Aorta (tissue), 5 donors: ENCODE measurements at regions not wholly inside any gene's neighbourhood (a gene's known extent, or its start where the extent isn't known, plus 50 kb on each side); places are given as distances from the start of the nearest gene placed in this dataset.
A peak's percentile ranks its signal among the peaks of the same experiment; 100 is the strongest.

Experiments used
- ATAC-seq: fragments of 200-7000 bp; cut with Tn5 transposase; one replicate; pipeline ENCODE4 v1.9.1; 2022; ENCODE audit warnings: moderate library complexity; ENCODE audit not compliant: low FRiP score
- DNase-seq, 2 donors: peaks; one replicate each; pipeline ENCODE4 v3.0.0-alpha.2; 2020
- H3K27ac ChIP-seq, 2 donors: one replicate each; pipeline ENCODE4 v1.5.1; 2013; ENCODE audit warnings: low read length in 2 of 2, mild to moderate bottlenecking in 2 of 2, moderate library complexity in 2 of 2, control low read depth in 1 of 2, inconsistent platforms in 1 of 2, low read depth in 1 of 2
- H3K27me3 ChIP-seq, 2 donors: one replicate each; pipeline ENCODE4 v1.6.1; 2013; ENCODE audit warnings: control low read depth in 1 of 2, low read length in 1 of 2, mild to moderate bottlenecking in 1 of 2, moderate library complexity in 1 of 2; ENCODE audit not compliant: insufficient read depth in 2 of 2, control insufficient read depth in 1 of 2
- H3K36me3 ChIP-seq, 2 donors: one replicate each; pipeline ENCODE4 v1.6.1; 2013; ENCODE audit warnings: control low read depth in 1 of 2, low read length in 1 of 2, mild to moderate bottlenecking in 1 of 2; ENCODE audit not compliant: insufficient read depth in 2 of 2, control insufficient read depth in 1 of 2
- H3K4me1 ChIP-seq, 2 donors: one replicate each; pipeline ENCODE4 v1.6.1; 2013; ENCODE audit warnings: low read length in 2 of 2, control low read depth in 1 of 2, mild to moderate bottlenecking in 1 of 2, moderate library complexity in 1 of 2; ENCODE audit not compliant: insufficient read depth in 2 of 2, control insufficient read depth in 1 of 2
- H3K4me3 ChIP-seq, 2 donors: one replicate each; pipeline ENCODE4 v1.5.1; 2013; ENCODE audit warnings: low read length in 2 of 2, control low read depth in 1 of 2, mild to moderate bottlenecking in 1 of 2
- H3K9me3 ChIP-seq: one replicate; pipeline ENCODE4 v1.6.1; 2013; ENCODE audit warnings: mild to moderate bottlenecking, low read length; ENCODE audit not compliant: control insufficient read depth
- whole genome bisulfite sequencing, 2 donors: extraction: QIAGEN DNeasy Blood & Tissue Kit; methylation state at CpG; one replicate each; pipeline ENCODE4 v1.1.7; 2013; 5-methylcytosine and 5-hydroxymethylcytosine counted together
- intact Hi-C, 2 donors: fragments of 100-400 bp; cut with DNase I; formaldehyde crosslinking; loops; one replicate each; pipeline versions ENCODE4 v1.14.2 to v1.15.0; 2022
- donor health status: healthy with polysubstance abuse.
- donor health status: Bipolar disorder and iron deficiency.
- donor health status: DM: no; HTN: no; CAD: no.
- donor health status: DM: no; HTN: no; CAD: no.
- donor health status: DM: yes; HTN: yes; CAD: no.

DNA sequence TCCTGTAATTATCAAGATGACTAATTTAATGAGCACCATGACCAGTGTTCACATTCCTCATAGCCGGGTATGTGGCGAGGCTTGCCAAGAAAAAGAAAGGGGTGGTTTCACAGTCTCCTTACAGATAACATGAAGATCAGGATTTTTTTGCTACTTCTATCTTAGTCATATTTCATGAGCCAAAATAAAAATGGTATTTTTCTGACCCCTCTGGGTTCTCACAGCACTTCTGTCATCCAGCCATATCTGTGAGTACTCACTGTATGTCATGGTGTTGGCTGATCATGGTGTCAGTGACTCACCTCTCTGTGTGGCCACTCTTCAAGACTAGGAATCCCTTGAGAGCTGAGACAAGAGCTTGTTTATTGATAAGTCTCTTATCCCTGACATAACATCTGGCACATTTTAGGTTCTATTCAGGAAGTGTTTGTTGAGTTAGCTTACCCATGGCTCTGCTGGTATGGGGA lies 130.5 kb upstream of the LMCD1 start:
- ATAC-seq: peak; percentile 74
- 8 to 12% methylated on average over 2 of the region's 2 CpGs for WGBS, 2 donors

DNA sequence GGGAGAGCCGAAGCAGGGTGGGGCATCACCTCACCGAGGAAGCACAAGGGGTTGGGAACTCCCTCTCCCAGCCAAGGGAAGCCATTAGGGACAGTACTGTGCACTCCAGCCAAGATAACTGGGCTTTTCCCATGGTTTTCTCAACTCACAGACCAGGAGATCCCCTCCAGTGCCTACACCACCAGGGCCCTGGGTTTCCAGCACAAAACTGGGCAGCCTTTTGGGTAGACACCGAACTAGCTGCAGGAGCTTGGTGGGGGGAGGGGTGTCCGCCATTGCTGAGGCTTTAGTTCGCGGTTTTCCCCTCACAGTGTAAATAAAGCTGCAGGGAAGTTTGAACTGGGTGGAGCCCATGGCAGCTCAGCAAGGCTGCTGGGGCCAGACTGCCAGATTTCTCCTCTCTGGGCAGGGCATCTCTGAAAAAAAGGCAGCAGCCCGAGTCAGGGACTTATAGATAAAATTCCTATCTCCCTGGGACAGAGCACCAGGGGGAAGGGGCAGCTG lies 129.6 kb upstream of the LMCD1 start:
- DNase-seq (no peak), ATAC-seq (peak; percentile 36)
- intact Hi-C loops: no loop called here
- no peak overlapping the region for H3K4me3 ChIP-seq
- no peaks in the 10 kb centered on the region for H3K9me3 ChIP-seq
- no peaks in the 10 kb centered on the region for H3K27me3 ChIP-seq
- H3K27ac ChIP-seq: no peak overlapping the region
- 20% methylated on average over 7 of the region's 7 CpGs for WGBS, 2 donors
- peaks cover 2 to 4% of the 10 kb centered on the region in 2 donors for H3K4me1 ChIP-seq
- H3K36me3 ChIP-seq: no peaks in the 10 kb centered on the region

More for the DNA sequence above, 130.5 kb upstream of the LMCD1 start:
- Histone ChIP-seq H3K27ac (peak overlapping the region in 1 of 2 donors; percentile 15), H3K36me3 (no peaks in the 10 kb centered on the region), H3K4me1 (peaks cover 2 to 4% of the 10 kb centered on the region in 2 donors), H3K9me3 (no peaks in the 10 kb centered on the region), H3K27me3 (no peaks in the 10 kb centered on the region), H3K4me3 (no peak overlapping the region)
- intact Hi-C loops: no loop called here
- no peak for DNase-seq

DNA sequence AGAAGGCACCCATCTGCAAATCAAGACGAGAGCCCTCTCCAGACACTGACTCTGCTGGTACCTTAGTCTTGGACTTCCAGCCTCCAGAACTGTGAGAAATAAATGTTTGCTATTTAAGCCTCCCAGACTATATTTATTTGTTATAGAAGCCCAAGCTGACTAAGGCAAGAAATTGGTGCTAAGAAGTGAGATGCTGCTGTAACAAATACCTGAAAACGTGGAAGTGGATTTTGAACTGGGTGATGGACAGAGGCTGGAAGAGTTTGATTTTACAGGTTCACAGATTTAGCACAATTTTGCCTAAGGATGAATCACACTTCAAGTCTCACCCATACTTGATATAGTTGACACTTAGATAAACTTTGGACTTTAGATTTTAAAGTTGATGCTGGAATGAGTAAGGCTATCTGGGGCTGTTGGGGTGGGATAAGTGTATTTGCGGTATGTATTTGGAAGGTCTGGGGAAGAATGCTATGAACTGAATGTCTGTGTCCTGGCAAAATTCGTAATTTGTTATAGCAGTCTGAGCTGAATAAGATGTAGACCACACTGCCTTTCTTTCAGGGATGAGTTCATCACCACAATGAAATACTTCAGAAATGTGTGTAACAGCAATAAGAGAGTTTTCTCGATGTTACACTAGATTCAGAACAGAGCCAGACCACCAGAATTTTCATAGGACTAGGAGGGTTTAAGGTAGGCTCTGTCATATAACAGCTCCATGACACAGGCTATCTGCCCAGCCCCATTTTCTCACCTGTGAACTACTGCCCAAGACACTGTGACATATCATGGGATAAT lies 120.5 kb upstream of the LMCD1 start:
- WGBS, 2 donors: 87 to 89% methylated on average over 5 of the region's 5 CpGs
- Histone ChIP-seq H3K4me3 (no peak overlapping the region), H3K36me3 (peaks cover 0 to 2% of the 10 kb centered on the region in 2 donors), H3K9me3 (peaks cover 5% of the 10 kb centered on the region), H3K27ac (no peak overlapping the region), H3K27me3 (no peaks in the 10 kb centered on the region), H3K4me1 (no peaks in the 10 kb centered on the region)
- ATAC-seq (no peak), DNase-seq (no peak)
- intact Hi-C loops: no loop called here

GRCh38 chr3:8385848-8386620 lies 115.6 kb upstream of the LMCD1 start:
- ATAC-seq (no peak), DNase-seq (no peak)
- no peak overlapping the region for H3K27ac ChIP-seq

DNA sequence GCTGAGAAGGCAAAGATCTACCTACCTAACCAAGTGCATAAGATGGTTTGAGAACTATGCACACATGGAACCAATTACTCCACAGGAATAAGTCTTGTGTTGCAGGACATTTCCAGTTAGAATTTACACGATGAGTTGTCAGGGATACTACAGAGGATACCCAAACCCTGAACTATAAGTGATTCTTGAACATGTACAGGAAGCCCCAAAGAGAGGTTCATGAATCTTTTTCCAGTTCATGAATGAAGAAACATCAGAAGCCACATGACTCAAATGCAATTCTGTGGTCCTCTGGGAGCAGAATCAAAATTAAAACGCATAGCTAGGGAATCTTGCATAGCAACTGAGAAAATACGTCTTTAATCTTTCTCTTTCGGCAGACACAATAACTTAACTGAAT lies 114.1 kb upstream of the LMCD1 start:
- no peaks in the 10 kb centered on the region for H3K27me3 ChIP-seq
- H3K36me3 ChIP-seq: peaks cover 0 to 2% of the 10 kb centered on the region in 2 donors
- H3K27ac ChIP-seq: no peak overlapping the region
- ATAC-seq (no peak), DNase-seq (no peak)
- WGBS, 2 donors: 18 to 25% methylated on average over 4 of the region's 4 CpGs
- H3K4me3 ChIP-seq: no peak overlapping the region
- no peaks in the 10 kb centered on the region for H3K4me1 ChIP-seq
- intact Hi-C loops: no loop called here
- H3K9me3 ChIP-seq: peaks cover 3% of the 10 kb centered on the region

More at GRCh38 chr3:8385848-8386620, 115.6 kb upstream of the LMCD1 start:
- H3K9me3 ChIP-seq: peaks cover 3% of the 10 kb centered on the region
- H3K27me3 ChIP-seq: no peaks in the 10 kb centered on the region
- intact Hi-C loops: no loop called here
- H3K36me3 ChIP-seq: peaks cover 0 to 2% of the 10 kb centered on the region in 2 donors
- H3K4me3 ChIP-seq: no peak overlapping the region
- WGBS, 2 donors: 91 to 95% methylated on average over 4 of the region's 4 CpGs
- no peaks in the 10 kb centered on the region for H3K4me1 ChIP-seq

- Histone ChIP-seq H3K4me3 (no peak overlapping the region), H3K4me1 (no peaks in the 10 kb centered on the region), H3K27ac (no peak overlapping the region), H3K36me3 (no peaks in the 10 kb centered on the region), H3K9me3 (no peaks in the 10 kb centered on the region), H3K27me3 (no peaks in the 10 kb centered on the region)
- ATAC-seq: no peak
- DNase-seq: no peak
- intact Hi-C loops: no loop called here
- WGBS, 2 donors: 77 to 87% methylated on average over 3 of the region's 3 CpGs
Observed at GRCh38 chr3:8399686-8400085, 101.9 kb upstream of the LMCD1 start.

- Histone ChIP-seq H3K4me1 (no peaks in the 10 kb centered on the region), H3K27ac (no peak overlapping the region), H3K36me3 (no peaks in the 10 kb centered on the region), H3K27me3 (no peaks in the 10 kb centered on the region), H3K9me3 (no peaks in the 10 kb centered on the region), H3K4me3 (no peak overlapping the region)
- intact Hi-C loops: no loop called here
- ATAC-seq: no peak
- DNase-seq: no peak
- 68 to 83% methylated on average over 1 of the region's 1 CpG for WGBS, 2 donors
Observed at GRCh38 chr3:8400911-8401310, 100.7 kb upstream of the LMCD1 start.

DNA sequence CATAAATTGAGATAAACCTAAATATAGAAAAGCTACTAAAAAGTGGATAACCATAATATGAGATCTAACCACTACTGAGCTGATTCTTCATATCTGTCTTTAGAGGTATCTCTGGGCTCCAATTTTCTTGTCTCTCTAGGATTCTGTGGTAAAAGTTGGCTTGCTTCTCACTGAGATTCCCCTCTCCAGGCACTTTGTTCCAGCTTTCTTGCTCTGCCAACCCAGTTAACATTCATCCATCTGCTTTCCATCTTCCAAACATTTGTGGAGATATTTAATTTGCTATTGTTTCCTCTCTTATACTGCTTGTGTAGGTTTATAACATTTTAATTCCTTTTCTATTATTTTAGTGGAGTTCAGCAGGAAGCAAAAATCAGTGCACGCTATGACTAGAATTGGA lies 97.6 kb upstream of the LMCD1 start:
- intact Hi-C loops: no loop called here

More for the DNA sequence above, 97.6 kb upstream of the LMCD1 start:
- no peaks in the 10 kb centered on the region for H3K27me3 ChIP-seq
- no peak overlapping the region for H3K4me3 ChIP-seq
- no peaks in the 10 kb centered on the region for H3K36me3 ChIP-seq
- DNase-seq (no peak), ATAC-seq (no peak)
- no peaks in the 10 kb centered on the region for H3K4me1 ChIP-seq
- H3K27ac ChIP-seq: no peak overlapping the region
- 95 to 100% methylated on average over 1 of the region's 1 CpG for WGBS, 2 donors
- H3K9me3 ChIP-seq: peaks cover 3% of the 10 kb centered on the region
